Upper lobe of left lung (tissue), 6 donors: ENCODE measurements at regions not wholly inside any gene's neighbourhood (a gene's known extent, or its start where the extent isn't known, plus 50 kb on each side); places are given as distances from the start of the nearest gene placed in this dataset.

Experiments used
- ATAC-seq, 2 donors: fragments of 200-7000 bp; cut with Tn5 transposase; one replicate each; pipeline ENCODE4 v1.9.1; 2022; ENCODE audit warnings: mild to moderate bottlenecking in 2 of 2, moderate library complexity in 2 of 2; ENCODE audit not compliant: low FRiP score in 2 of 2
- DNase-seq, 2 donors: peaks; one replicate each; pipeline ENCODE4 v3.0.0-alpha.2; 2019 to 2020
- H3K27ac ChIP-seq, 4 donors: fragments of 200-600 bp; sonication (generic); one replicate each; pipeline ENCODE4 v1.5.1; 2016 to 2019
- H3K27me3 ChIP-seq, 4 donors: fragments of 200-600 bp; sonication (generic); one replicate each; pipeline ENCODE4 v1.5.1; 2017 to 2019
- H3K36me3 ChIP-seq, 4 donors: fragments of 200-600 bp; sonication (generic); one replicate each; pipeline ENCODE4 v1.5.1; 2016 to 2019
- H3K4me1 ChIP-seq, 4 donors: fragments of 200-600 bp; sonication (generic); one replicate each; pipeline ENCODE4 v1.5.1; 2018 to 2019
- H3K4me3 ChIP-seq, 4 donors: fragments of 200-600 bp; sonication (generic); one replicate each; pipeline ENCODE4 v1.5.1; 2017 to 2019; ENCODE audit warnings: mild to moderate bottlenecking in 2 of 4, moderate library complexity in 1 of 4
- H3K9me3 ChIP-seq, 4 donors: fragments of 200-600 bp; sonication (generic); one replicate each; pipeline ENCODE4 v1.5.1; 2018 to 2019
- CTCF ChIP-seq, 6 experiments: fragments of 450-650 bp in 4 of 6; fragments of 200-600 bp in 2 of 6; sonication (generic) in 2 of 6; IDR thresholded peaks; one replicate each; pipeline ENCODE4 v1.5.1; 2016 to 2019; ENCODE audit warnings: antibody characterized with exemption in 6 of 6
- EP300 ChIP-seq, 4 donors: sonication (generic); formaldehyde crosslinking; IDR thresholded peaks; one replicate each; pipeline ENCODE4 v1.5.1; 2017; ENCODE audit warnings: antibody characterized with exemption in 4 of 4, control low read depth in 2 of 4
- POLR2A ChIP-seq, 4 donors: fragments of 450-650 bp; IDR thresholded peaks; one replicate each; pipeline ENCODE4 v1.5.1; 2016 to 2017; ENCODE audit warnings: antibody characterized with exemption in 4 of 4, mild to moderate bottlenecking in 2 of 4
- POLR2AphosphoS5 ChIP-seq, 2 donors: sonication (generic); formaldehyde crosslinking; IDR thresholded peaks; one replicate each; pipeline ENCODE4 v1.5.1; 2017; ENCODE audit warnings: antibody characterized with exemption in 2 of 2
- WGBS, 2 donors: methylation state at CpG; one replicate each; pipeline ENCODE4 v1.1.5; 2017 to 2018; 5-methylcytosine and 5-hydroxymethylcytosine counted together
- donor health status: DM: no; HTN: no; CAD: no; lungs with moderate emphysema.
- donor health status: DM: no; HTN: yes; CAD: no; lungs with severe emphysema.

- Histone ChIP-seq H3K4me1 (no peaks in the 10 kb centered on the region), H3K9me3 (peaks cover 0 to 6% (median 0%) of the 10 kb centered on the region in 4 donors), H3K36me3 (no peaks in the 10 kb centered on the region), H3K27me3 (no peaks in the 10 kb centered on the region), H3K4me3 (no peak overlapping the region), H3K27ac (no peak overlapping the region)
- DNase-seq, result no peak
- no peak for ATAC-seq
- TF ChIP-seq CTCF (IDR thresholded peaks at IDR 0.05) (no peak), POLR2AphosphoS5 (IDR thresholded peaks at IDR 0.05) (no peak), EP300 (IDR thresholded peaks at IDR 0.05) (no peak), POLR2A (IDR thresholded peaks at IDR 0.05) (no peak)
- WGBS, 2 donors, result 74 to 83% methylated on average over 9 of the region's 9 CpGs
Measured at GRCh38 chr11:119828006-119828405, 99.0 kb upstream of the NECTIN1 start.

GRCh38 chr11:119827113-119827512, 98.1 kb upstream of the NECTIN1 start:
- Histone ChIP-seq H3K4me1 (no peaks in the 10 kb centered on the region), H3K27me3 (no peaks in the 10 kb centered on the region), H3K27ac (no peak overlapping the region), H3K36me3 (no peaks in the 10 kb centered on the region), H3K9me3 (peaks cover 0 to 6% (median 0%) of the 10 kb centered on the region in 4 donors), H3K4me3 (no peak overlapping the region)
- no peak for TF ChIP-seq EP300 (IDR thresholded peaks at IDR 0.05)
- no peak for TF ChIP-seq POLR2AphosphoS5 (IDR thresholded peaks at IDR 0.05)
- no peak for TF ChIP-seq CTCF (IDR thresholded peaks at IDR 0.05)
- no peak for TF ChIP-seq POLR2A (IDR thresholded peaks at IDR 0.05)
- DNase-seq (no peak), ATAC-seq (no peak)
- WGBS, 2 donors, result 13% methylated on average over 2 of the region's 2 CpGs

GRCh38 chr11:119823077-119823476, 94.1 kb upstream of the NECTIN1 start:
- H3K4me3 ChIP-seq, result no peak overlapping the region
- WGBS, 2 donors, result 69 to 89% methylated on average over 15 of the region's 15 CpGs
- no peaks in the 10 kb centered on the region for H3K27me3 ChIP-seq
- no peak overlapping the region for H3K27ac ChIP-seq
- TF ChIP-seq POLR2AphosphoS5 (IDR thresholded peaks at IDR 0.05), result no peak
- TF ChIP-seq POLR2A (IDR thresholded peaks at IDR 0.05), result no peak
- no peak for TF ChIP-seq CTCF (IDR thresholded peaks at IDR 0.05)
- no peak for TF ChIP-seq EP300 (IDR thresholded peaks at IDR 0.05)
- H3K4me1 ChIP-seq, result no peaks in the 10 kb centered on the region
- DNase-seq, result no peak
- H3K9me3 ChIP-seq, result peaks cover 0 to 6% (median 0%) of the 10 kb centered on the region in 4 donors
- ATAC-seq, result no peak
- no peaks in the 10 kb centered on the region for H3K36me3 ChIP-seq

GRCh38 chr11:119816660-119817059, 87.7 kb upstream of the NECTIN1 start:
- Histone ChIP-seq H3K36me3 (no peaks in the 10 kb centered on the region), H3K4me3 (no peak overlapping the region), H3K27ac (no peak overlapping the region), H3K27me3 (no peaks in the 10 kb centered on the region), H3K9me3 (no peaks in the 10 kb centered on the region), H3K4me1 (no peaks in the 10 kb centered on the region)
- TF ChIP-seq EP300 (IDR thresholded peaks at IDR 0.05) (no peak), POLR2AphosphoS5 (IDR thresholded peaks at IDR 0.05) (no peak), POLR2A (IDR thresholded peaks at IDR 0.05) (no peak), CTCF (IDR thresholded peaks at IDR 0.05) (no peak)
- ATAC-seq, result no peak
- 60 to 65% methylated on average over 2 of the region's 2 CpGs for WGBS, 2 donors
- DNase-seq, result no peak

GRCh38 chr11:119814766-119815165, 85.8 kb upstream of the NECTIN1 start:
- no peak overlapping the region for H3K27ac ChIP-seq
- H3K36me3 ChIP-seq, result no peaks in the 10 kb centered on the region
- no peak for ATAC-seq
- H3K4me1 ChIP-seq, result no peaks in the 10 kb centered on the region
- no peak overlapping the region for H3K4me3 ChIP-seq
- no peak for DNase-seq
- TF ChIP-seq CTCF (IDR thresholded peaks at IDR 0.05) (no peak), EP300 (IDR thresholded peaks at IDR 0.05) (no peak), POLR2A (IDR thresholded peaks at IDR 0.05) (no peak), POLR2AphosphoS5 (IDR thresholded peaks at IDR 0.05) (no peak)
- H3K9me3 ChIP-seq, result no peaks in the 10 kb centered on the region
- H3K27me3 ChIP-seq, result no peaks in the 10 kb centered on the region
